NCI-H2227 (cell line): ENCODE measurements at regions not wholly inside any gene's neighbourhood (a gene's known extent, or its start where the extent isn't known, plus 50 kb on each side); places are given as distances from the start of the nearest gene placed in this dataset.
A peak's percentile ranks its signal among the peaks of the same experiment; 100 is the strongest.

Experiments
- DNase-seq: peaks from one replicate; lab custom pipeline; 2025; ENCODE audit not compliant: unreplicated experiment; lab: John Stamatoyannopoulos, UW

- no peak for DNase-seq
These were observed 510.9 kb downstream of the UTRN start for GRCh38 chr6:144796070-144796469.

- no peak for DNase-seq
These were observed 512.9 kb downstream of the UTRN start for GRCh38 chr6:144797881-144798589.

GRCh38 chr6:144804246-144804790, 519.2 kb downstream of the UTRN start:
- no peak for DNase-seq

- DNase-seq = no peak
These were observed 519.9 kb downstream of the UTRN start for GRCh38 chr6:144805049-144805448.

- DNase-seq = no peak
These were observed 521.1 kb downstream of the UTRN start for GRCh38 chr6:144806222-144806621.

GRCh38 chr6:144809120-144809519, 524.0 kb downstream of the UTRN start:
- DNase-seq = no peak

GRCh38 chr6:144809969-144810368, 524.8 kb downstream of the UTRN start:
- no peak for DNase-seq

GRCh38 chr6:144811140-144811539, 526.0 kb downstream of the UTRN start:
- DNase-seq = no peak

GRCh38 chr6:144816936-144817335, 531.8 kb downstream of the UTRN start:
- DNase-seq = no peak

GRCh38 chr6:144820270-144820669, 535.1 kb downstream of the UTRN start:
- DNase-seq = no peak

GRCh38 chr6:144823131-144823530, 538.0 kb downstream of the UTRN start:
- no peak for DNase-seq

- DNase-seq = no peak
These were observed 538.9 kb downstream of the UTRN start for GRCh38 chr6:144824018-144824417.

- DNase-seq = no peak
These were observed 549.4 kb downstream of the UTRN start for GRCh38 chr6:144834426-144835038.

GRCh38 chr6:144835322-144835973, 550.3 kb downstream of the UTRN start:
- DNase-seq = no peak

GRCh38 chr6:144840619-144841018, 555.5 kb downstream of the UTRN start:
- peak; percentile 74 for DNase-seq

GRCh38 chr6:144843701-144844100, 558.6 kb downstream of the UTRN start:
- no peak for DNase-seq

GRCh38 chr6:144844596-144844995, 559.5 kb downstream of the UTRN start:
- no peak for DNase-seq

- DNase-seq = no peak
These were observed 560.1 kb downstream of the UTRN start for GRCh38 chr6:144845186-144845585.

GRCh38 chr6:144847916-144848315, 562.8 kb downstream of the UTRN start:
- DNase-seq = no peak

GRCh38 chr6:144849920-144850319, 564.8 kb downstream of the UTRN start:
- no peak for DNase-seq

- no peak for DNase-seq
These were observed 568.5 kb downstream of the UTRN start for GRCh38 chr6:144853603-144854002.

GRCh38 chr6:144854654-144855053, 569.5 kb downstream of the UTRN start:
- DNase-seq = no peak
